VCaP (cell line): ENCODE measurements at regions not wholly inside any gene's neighbourhood (a gene's known extent, or its start where the extent isn't known, plus 50 kb on each side); places are given as distances from the start of the nearest gene placed in this dataset.

Experiments used
- H3K27ac ChIP-seq: fragments of 450-650 bp; 2 replicates; pipeline ENCODE4 v1.5.1; 2017
- TF ChIP-seq, protein P1 (sequence below): fragments of 450-650 bp; conservative IDR thresholded peaks from 2 replicates; pipeline ENCODE4 v1.5.1; 2017; ENCODE audit warnings: mild to moderate bottlenecking, moderate library complexity

DNA sequence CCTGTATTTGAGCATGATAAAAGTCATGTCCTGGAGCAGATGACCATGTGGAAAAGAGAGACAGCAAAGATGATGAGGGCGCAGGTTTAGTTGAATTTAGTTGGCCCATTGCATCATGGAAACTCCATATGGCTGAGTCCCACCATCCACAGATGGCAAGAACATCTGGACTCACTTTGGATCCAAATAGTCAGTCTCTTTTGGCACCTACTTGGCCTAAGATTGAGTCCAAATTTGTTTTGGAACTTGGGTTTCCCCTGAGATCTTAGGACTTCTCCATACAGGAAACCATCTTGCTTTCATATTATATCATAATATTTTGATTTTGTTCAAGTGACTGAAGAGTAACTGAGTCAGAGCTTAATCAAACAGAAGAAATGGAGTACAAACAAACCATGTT, 217.5 kb downstream of the DRD1 start:
- TF ChIP-seq, protein P1, sequence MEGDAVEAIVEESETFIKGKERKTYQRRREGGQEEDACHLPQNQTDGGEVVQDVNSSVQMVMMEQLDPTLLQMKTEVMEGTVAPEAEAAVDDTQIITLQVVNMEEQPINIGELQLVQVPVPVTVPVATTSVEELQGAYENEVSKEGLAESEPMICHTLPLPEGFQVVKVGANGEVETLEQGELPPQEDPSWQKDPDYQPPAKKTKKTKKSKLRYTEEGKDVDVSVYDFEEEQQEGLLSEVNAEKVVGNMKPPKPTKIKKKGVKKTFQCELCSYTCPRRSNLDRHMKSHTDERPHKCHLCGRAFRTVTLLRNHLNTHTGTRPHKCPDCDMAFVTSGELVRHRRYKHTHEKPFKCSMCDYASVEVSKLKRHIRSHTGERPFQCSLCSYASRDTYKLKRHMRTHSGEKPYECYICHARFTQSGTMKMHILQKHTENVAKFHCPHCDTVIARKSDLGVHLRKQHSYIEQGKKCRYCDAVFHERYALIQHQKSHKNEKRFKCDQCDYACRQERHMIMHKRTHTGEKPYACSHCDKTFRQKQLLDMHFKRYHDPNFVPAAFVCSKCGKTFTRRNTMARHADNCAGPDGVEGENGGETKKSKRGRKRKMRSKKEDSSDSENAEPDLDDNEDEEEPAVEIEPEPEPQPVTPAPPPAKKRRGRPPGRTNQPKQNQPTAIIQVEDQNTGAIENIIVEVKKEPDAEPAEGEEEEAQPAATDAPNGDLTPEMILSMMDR: no peak
- H3K27ac ChIP-seq: no peak overlapping the region

DNA sequence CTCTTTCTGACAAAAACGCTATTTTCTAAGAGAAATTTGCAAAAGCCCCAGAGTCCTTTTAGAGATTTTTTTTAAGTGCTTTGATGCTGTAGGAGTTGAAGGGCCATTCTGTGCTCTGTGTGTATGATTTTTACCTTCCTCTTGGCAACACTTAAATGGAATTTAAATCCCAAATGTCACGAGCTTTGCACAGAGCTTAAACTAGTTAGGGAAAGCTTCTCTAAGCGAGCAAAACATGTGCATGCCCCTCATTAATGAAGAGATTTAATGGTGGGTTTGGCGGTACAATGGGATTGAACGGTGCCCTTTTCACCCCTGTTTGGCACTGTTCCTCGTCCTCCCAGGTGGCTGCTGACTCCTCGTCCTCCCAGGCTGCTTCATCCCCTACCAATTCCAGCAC, 220.7 kb downstream of the DRD1 start:
- no peak overlapping the region for H3K27ac ChIP-seq
- TF ChIP-seq, protein P1: no peak

DNA sequence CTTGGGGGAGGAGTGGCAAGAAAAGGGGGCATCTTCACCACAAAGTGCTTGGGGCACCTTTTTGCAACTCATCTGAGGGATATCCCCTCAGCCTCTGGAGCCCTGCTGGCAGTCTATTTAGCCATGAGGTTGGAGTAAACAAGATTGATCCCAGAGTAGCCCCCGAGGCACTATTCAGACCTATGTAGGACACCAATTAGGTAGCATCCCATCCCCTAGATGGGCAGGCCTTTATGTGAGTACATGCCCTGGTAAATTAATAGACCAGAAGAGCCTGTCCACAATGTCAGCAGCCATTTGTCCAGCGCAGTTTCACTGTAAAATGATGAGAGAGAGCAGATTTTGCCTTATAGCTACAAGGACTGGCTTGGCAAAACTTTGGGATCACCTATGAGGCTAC, 221.4 kb downstream of the DRD1 start:
- TF ChIP-seq, protein P1: no peak
- H3K27ac ChIP-seq: no peak overlapping the region

DNA sequence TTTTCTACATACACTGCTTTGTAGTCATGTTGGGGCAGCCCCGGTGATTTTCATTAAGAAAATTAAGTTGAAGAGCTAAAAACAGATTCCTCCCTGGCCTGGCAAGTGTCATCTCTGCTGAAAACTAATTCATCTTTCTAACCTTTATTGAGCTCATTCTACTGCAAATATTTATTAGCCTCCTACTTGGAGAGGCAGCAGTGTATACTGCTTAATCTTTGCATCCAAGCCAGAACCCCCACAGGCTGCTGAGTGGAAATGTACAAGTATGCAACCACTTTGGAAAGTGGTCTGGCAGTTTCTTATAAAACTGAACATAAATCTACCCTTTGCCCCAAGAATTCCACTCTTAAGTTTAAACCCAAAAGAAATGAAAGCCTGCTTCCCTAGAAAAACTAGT, 223.4 kb downstream of the DRD1 start:
- TF ChIP-seq, protein P1: no peak
- H3K27ac ChIP-seq: no peak overlapping the region

DNA sequence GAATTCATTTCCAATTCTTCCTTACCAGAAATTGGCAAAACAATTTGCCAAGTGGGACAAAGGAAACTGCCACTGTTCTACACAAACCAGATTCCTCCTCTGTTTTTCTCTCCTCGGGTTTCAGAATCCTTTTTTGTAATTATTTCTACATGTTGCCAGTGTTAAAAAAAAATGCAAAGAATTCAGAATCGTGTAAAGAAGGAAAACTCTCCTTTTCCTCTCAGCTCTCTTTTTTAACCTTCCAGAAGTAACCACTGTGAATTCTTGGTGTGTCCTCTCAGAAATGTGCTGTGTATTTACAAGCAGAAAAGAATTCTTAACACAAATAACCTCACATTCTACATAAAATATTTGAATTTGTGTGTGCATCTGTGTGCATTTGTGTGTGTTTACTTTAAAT, 224.6 kb downstream of the DRD1 start:
- H3K27ac ChIP-seq: no peak overlapping the region
- TF ChIP-seq, protein P1: no peak

DNA sequence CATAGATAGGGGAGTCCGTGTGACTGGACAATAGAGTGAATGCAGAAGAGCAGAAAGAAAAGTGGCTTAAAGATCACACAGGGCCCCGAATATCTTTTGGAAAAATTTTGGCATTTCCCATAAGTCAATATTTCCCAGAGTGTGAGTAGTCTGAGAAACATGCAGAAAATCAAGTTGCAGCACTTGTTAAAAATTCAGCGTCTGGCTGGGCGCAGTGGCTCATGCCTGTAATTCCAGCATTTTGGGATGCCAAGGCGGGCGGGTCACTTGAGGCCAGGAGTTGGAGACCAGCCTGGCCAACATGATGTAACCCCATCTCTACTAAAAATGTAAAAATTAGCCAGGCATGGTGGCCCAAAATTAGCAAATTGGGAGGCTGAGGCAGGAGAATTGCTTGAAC, 227.0 kb downstream of the DRD1 start:
- no peak overlapping the region for H3K27ac ChIP-seq
- TF ChIP-seq, protein P1: no peak

DNA sequence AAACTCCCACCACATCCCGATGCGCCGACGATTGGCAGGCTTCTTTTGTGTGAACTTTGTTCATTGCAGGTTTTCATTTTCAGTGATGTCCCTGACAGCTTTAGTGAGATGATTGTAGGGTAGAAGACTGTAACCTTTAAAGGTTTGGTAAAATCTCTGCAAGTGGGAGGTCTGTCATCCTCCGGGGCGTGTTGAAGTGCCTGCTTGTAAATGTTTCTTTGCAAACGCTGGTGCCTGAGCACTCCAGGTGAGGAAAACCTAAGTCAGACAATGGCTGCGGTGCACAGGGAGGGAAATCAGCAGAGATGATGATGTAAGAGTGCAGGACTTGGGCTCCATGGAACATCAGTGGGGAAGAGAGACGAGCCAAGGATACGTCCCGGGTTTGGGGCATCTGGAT, 228.1 kb downstream of the DRD1 start:
- TF ChIP-seq, protein P1: no peak
- H3K27ac ChIP-seq: no peak overlapping the region

DNA sequence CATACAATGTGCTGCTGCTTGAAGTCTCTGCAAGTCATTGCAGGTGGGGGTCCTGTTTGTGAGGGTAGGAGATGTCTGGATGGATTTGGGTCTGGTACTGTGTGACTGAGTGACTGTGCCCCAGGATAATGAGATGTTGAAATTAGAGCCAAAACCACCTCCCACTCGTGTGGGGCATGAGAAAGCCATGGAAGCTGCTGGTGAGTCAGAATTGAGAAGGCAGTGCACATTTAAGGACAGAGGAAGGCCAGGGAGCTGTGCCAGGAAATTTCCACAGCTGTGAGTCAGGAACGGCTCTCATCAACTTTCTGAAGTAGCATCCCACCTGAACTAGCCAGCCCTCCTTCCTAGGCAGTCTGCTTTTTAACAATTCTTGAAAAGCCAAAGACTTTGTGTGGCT, 229.8 kb downstream of the DRD1 start:
- H3K27ac ChIP-seq: no peak overlapping the region
- TF ChIP-seq, protein P1: no peak
